ENCODE measurements at regions not wholly inside any gene's neighbourhood (a gene's known extent, or its start where the extent isn't known, plus 50 kb on each side); places are given as distances from the start of the nearest gene placed in this dataset.

- no peak for TF ChIP-seq CHD7 (IDR thresholded peaks at IDR 0.05; ENCODE audit: insufficient replicate concordance, low read length)
- no peak for TF ChIP-seq BRCA1 (IDR thresholded peaks at IDR 0.05; ENCODE audit: low read depth, low read length)
- no peak for TF ChIP-seq KDM5A (IDR thresholded peaks at IDR 0.05; ENCODE audit: low read length)
- no peak for TF ChIP-seq YY1 (IDR thresholded peaks at IDR 0.05; ENCODE audit: low read depth, low read length)
- TF ChIP-seq TCF12 (IDR thresholded peaks at IDR 0.05; ENCODE audit: low read depth, low read length) = no peak
- no peak for TF ChIP-seq ATF2 (IDR thresholded peaks at IDR 0.05; ENCODE audit: low read length)
- no peak for TF ChIP-seq SP4 (IDR thresholded peaks at IDR 0.05; ENCODE audit: low read length)
- no peak for TF ChIP-seq SIRT6 (IDR thresholded peaks at IDR 0.05; ENCODE audit: low read length)
- no peak for TF ChIP-seq SAP30 (IDR thresholded peaks at IDR 0.05; ENCODE audit: insufficient read depth, insufficient replicate concordance, low read length)
- TF ChIP-seq RBBP5 (IDR thresholded peaks at IDR 0.05; ENCODE audit: borderline replicate concordance, low read depth, low read length) = no peak
- no peak for TF ChIP-seq MAFK (IDR thresholded peaks at IDR 0.05; ENCODE audit: low read depth, low read length)
- TF ChIP-seq CHD2 (IDR thresholded peaks at IDR 0.05; ENCODE audit: low read length) = no peak
Measured at GRCh38 chr21:32878661-32879060, 107.1 kb upstream of the PAXBP1 start (continued).
